OCI-LY1 (cell line): ENCODE measurements at regions not wholly inside any gene's neighbourhood (a gene's known extent, or its start where the extent isn't known, plus 50 kb on each side); places are given as distances from the start of the nearest gene placed in this dataset.

Experiments
- H2AFZ ChIP-seq: fragments of 200-600 bp; sonication (generic), shearing (Covaris generic); 2 replicates; pipeline ENCODE4 v1.6.0; 2014; ENCODE audit warnings: antibody characterized with exemption, mild to moderate bottlenecking, low read length
- H3F3A ChIP-seq: fragments of 200-600 bp; sonication (generic), shearing (Covaris generic); 2 replicates; pipeline ENCODE4 v1.6.0; 2014; ENCODE audit warnings: mild to moderate bottlenecking, antibody characterized with exemption, low read length, moderate library complexity; ENCODE audit not compliant: insufficient read depth
- H3K27ac ChIP-seq: fragments of 200-600 bp; sonication (generic); 2 replicates; pipeline ENCODE4 v1.5.1; 2014; ENCODE audit warnings: low read length, mixed run types, mild to moderate bottlenecking, low read depth; ENCODE audit not compliant: poor library complexity, severe bottlenecking
- H3K27me3 ChIP-seq: fragments of 200-600 bp; sonication (generic); 2 replicates; pipeline ENCODE4 v1.6.0; 2014; ENCODE audit warnings: antibody characterized with exemption, mild to moderate bottlenecking, low read length, moderate library complexity; ENCODE audit not compliant: insufficient read depth
- H3K36me3 ChIP-seq: fragments of 200-600 bp; sonication (generic); 2 replicates; pipeline ENCODE4 v1.6.1; 2014; ENCODE audit warnings: mild to moderate bottlenecking, antibody characterized with exemption, low read length, moderate library complexity, mixed read lengths; ENCODE audit not compliant: insufficient read depth
- H3K4me1 ChIP-seq: fragments of 200-600 bp; sonication (generic); 2 replicates; pipeline ENCODE4 v1.5.1; 2014; ENCODE audit warnings: mild to moderate bottlenecking, low read length, moderate library complexity; ENCODE audit not compliant: insufficient read depth, severe bottlenecking
- H3K4me2 ChIP-seq: fragments of 200-600 bp; sonication (generic), shearing (Covaris generic); 2 replicates; pipeline ENCODE4 v1.6.1; 2014; ENCODE audit warnings: low read length
- H3K4me3 ChIP-seq: fragments of 200-600 bp; sonication (generic); 2 replicates; pipeline ENCODE4 v1.5.1; 2014; ENCODE audit warnings: low read length, low read depth, mild to moderate bottlenecking, mixed read lengths; ENCODE audit not compliant: poor library complexity, severe bottlenecking
- H3K79me2 ChIP-seq: fragments of 200-600 bp; shearing (Covaris generic); 2 replicates; pipeline ENCODE4 v1.6.1; 2016; ENCODE audit warnings: mixed run types, low read length, mixed read lengths; ENCODE audit not compliant: insufficient read depth
- H3K9ac ChIP-seq: fragments of 200-600 bp; sonication (generic), shearing (Covaris generic); 2 replicates; pipeline ENCODE4 v1.6.1; 2014; ENCODE audit warnings: mild to moderate bottlenecking, low read length, mixed read lengths
- H3K9me2 ChIP-seq: fragments of 200-600 bp; sonication (generic), shearing (Covaris generic); 2 replicates; pipeline ENCODE4 v1.6.1; 2014; ENCODE audit warnings: low read depth, mild to moderate bottlenecking, low read length, mixed read lengths
- H3K9me3 ChIP-seq: fragments of 200-600 bp; shearing (Covaris generic); 2 replicates; pipeline ENCODE4 v1.6.1; 2014; ENCODE audit warnings: low read length, mixed read lengths
- H4K20me1 ChIP-seq: fragments of 200-600 bp; sonication (generic), shearing (Covaris generic); 2 replicates; pipeline ENCODE4 v1.6.0; 2016; ENCODE audit warnings: mild to moderate bottlenecking, low read length; ENCODE audit not compliant: insufficient read depth
- EZH2 ChIP-seq: fragments of 200-600 bp; sonication (generic), shearing (Covaris generic); IDR thresholded peaks from 2 replicates; pipeline ENCODE4 v1.8.0; 2017; ENCODE audit warnings: borderline replicate concordance, mixed run types, mild to moderate bottlenecking, antibody characterized with exemption, low read length, moderate library complexity, mixed read lengths
- TF ChIP-seq, protein P1 (sequence below): fragments of 200-600 bp; sonication (generic), shearing (Covaris generic); IDR thresholded peaks from 2 replicates; pipeline ENCODE4 v1.5.1; 2017; ENCODE audit warnings: mild to moderate bottlenecking, antibody characterized with exemption, low read length, moderate library complexity, mixed read lengths

DNA sequence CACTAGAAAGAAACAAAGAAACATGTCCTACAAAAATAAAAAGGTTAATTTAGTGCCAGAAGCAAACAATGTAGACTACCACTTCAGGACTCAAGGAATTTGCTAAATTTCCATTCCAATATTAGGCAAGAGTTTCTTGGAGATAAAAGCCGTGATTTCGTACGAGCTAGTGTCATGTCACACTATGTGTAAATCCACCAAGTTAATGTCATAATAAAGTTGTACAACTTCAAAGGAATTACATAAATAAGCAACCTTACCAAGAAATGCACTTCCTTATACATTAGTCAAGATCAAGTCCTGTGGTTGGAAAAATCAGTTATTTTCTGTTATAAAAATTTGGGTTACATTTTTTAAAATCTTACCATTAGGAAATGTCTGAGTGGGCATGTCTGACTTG is 1222.8 kb downstream of the GALC start:
- Histone ChIP-seq H3K27me3 (no peaks in the 10 kb centered on the region), H3F3A (no peaks in the 10 kb centered on the region), H3K79me2 (no peaks in the 10 kb centered on the region), H3K36me3 (no peaks in the 10 kb centered on the region), H2AFZ (no peak overlapping the region), H3K27ac (no peak overlapping the region), H3K9me2 (no peaks in the 10 kb centered on the region), H3K9ac (no peak overlapping the region), H3K9me3 (no peaks in the 10 kb centered on the region), H3K4me1 (no peaks in the 10 kb centered on the region), H3K4me3 (no peak overlapping the region), H4K20me1 (no peaks in the 10 kb centered on the region), H3K4me2 (no peak overlapping the region)
- TF ChIP-seq EZH2 = no peak
- TF ChIP-seq, protein P1, sequence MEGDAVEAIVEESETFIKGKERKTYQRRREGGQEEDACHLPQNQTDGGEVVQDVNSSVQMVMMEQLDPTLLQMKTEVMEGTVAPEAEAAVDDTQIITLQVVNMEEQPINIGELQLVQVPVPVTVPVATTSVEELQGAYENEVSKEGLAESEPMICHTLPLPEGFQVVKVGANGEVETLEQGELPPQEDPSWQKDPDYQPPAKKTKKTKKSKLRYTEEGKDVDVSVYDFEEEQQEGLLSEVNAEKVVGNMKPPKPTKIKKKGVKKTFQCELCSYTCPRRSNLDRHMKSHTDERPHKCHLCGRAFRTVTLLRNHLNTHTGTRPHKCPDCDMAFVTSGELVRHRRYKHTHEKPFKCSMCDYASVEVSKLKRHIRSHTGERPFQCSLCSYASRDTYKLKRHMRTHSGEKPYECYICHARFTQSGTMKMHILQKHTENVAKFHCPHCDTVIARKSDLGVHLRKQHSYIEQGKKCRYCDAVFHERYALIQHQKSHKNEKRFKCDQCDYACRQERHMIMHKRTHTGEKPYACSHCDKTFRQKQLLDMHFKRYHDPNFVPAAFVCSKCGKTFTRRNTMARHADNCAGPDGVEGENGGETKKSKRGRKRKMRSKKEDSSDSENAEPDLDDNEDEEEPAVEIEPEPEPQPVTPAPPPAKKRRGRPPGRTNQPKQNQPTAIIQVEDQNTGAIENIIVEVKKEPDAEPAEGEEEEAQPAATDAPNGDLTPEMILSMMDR = no peak

DNA sequence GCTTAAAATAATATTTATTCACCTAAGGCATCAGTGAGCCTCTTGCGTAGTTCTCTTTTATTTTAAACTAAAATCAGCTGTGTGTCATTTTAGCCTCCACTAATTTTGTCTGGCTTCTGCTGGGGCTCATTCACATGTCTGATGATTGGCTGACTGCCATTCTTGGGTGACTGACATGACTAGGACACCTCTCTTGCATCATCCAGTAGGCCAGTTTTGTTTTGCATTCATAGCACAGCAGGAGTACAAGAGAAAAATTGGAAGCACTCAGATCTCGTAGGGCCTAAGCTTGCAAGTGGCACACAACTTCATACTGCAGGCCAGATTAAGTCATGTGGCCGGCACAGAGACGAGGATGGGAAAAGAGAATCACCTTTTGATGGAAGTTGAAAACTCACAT is 1226.5 kb downstream of the GALC start:
- Histone ChIP-seq H3K79me2 (no peaks in the 10 kb centered on the region), H4K20me1 (no peaks in the 10 kb centered on the region), H3K9ac (no peak overlapping the region), H3K4me1 (no peaks in the 10 kb centered on the region), H3F3A (no peaks in the 10 kb centered on the region), H3K4me2 (no peak overlapping the region), H3K36me3 (no peaks in the 10 kb centered on the region), H3K4me3 (no peak overlapping the region), H3K27me3 (no peaks in the 10 kb centered on the region), H2AFZ (no peak overlapping the region), H3K27ac (no peak overlapping the region), H3K9me3 (no peaks in the 10 kb centered on the region), H3K9me2 (no peaks in the 10 kb centered on the region)
- TF ChIP-seq, protein P1 = no peak
- no peak for TF ChIP-seq EZH2

DNA sequence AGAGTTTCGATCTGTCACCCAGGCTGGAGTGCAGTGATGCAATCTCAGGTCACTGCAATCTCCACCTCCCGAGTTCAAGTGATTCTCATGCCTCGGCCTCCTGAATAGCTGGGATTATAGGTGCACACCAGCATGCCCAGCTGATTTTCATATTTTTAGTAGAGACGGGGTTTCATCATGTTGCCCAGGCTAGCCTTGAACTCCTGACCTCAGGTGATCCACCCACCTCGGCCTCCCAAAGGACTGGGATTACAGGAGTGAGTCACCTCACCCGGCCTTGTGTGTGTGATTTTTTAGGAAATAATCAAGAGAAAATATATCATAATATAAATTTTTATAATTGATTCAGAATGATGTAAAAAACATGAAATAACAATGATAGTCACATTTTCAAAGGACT is 1231.4 kb downstream of the GALC start:
- Histone ChIP-seq H3K4me3 (no peak overlapping the region), H3K9me2 (no peaks in the 10 kb centered on the region), H3K36me3 (no peaks in the 10 kb centered on the region), H3K27ac (no peak overlapping the region), H2AFZ (no peak overlapping the region), H3K9me3 (no peaks in the 10 kb centered on the region), H4K20me1 (no peaks in the 10 kb centered on the region), H3K27me3 (no peaks in the 10 kb centered on the region), H3F3A (no peaks in the 10 kb centered on the region), H3K79me2 (no peaks in the 10 kb centered on the region), H3K4me2 (no peak overlapping the region), H3K9ac (no peak overlapping the region), H3K4me1 (no peaks in the 10 kb centered on the region)
- no peak for TF ChIP-seq EZH2
- TF ChIP-seq, protein P1 = no peak
